HCT116 (cell line): ENCODE measurements at regions not wholly inside any gene's neighbourhood (a gene's known extent, or its start where the extent isn't known, plus 50 kb on each side); places are given as distances from the start of the nearest gene placed in this dataset.

Source experiments
- CTCF ChIP-seq, 3 experiments: fragments of 200-600 bp in 1 of 3; sonication (generic) in 1 of 3; IDR thresholded peaks in 2 of 3; conservative IDR thresholded peaks in 1 of 3; 2 replicates each; pipeline ENCODE4 v1.5.1; 2012 to 2017; ENCODE audit warnings: low read depth in 2 of 3, low read length in 2 of 3, antibody characterized with exemption in 1 of 3, borderline replicate concordance in 1 of 3, control low read depth in 1 of 3, mild to moderate bottlenecking in 1 of 3, mixed read lengths in 1 of 3, mixed run types in 1 of 3, moderate library complexity in 1 of 3; ENCODE audit not compliant: insufficient read depth in 1 of 3
- POLR2A ChIP-seq: IDR thresholded peaks from 2 replicates; pipeline ENCODE4 v1.7.0; 2011; ENCODE audit warnings: borderline replicate concordance; ENCODE audit not compliant: insufficient read depth, insufficient read length; ENCODE audit errors: extremely low read depth
- REST ChIP-seq: IDR thresholded peaks from 2 replicates; pipeline ENCODE4 v1.6.1; 2012; ENCODE audit warnings: low read depth
- ZFX ChIP-seq: fragments of 450-650 bp; IDR thresholded peaks from 2 replicates; pipeline ENCODE4 v1.6.1; 2017

GRCh38 chr1:245052258-245052657 lies 102.5 kb upstream of the KIF26B start:
- TF ChIP-seq POLR2A (no peak), REST (no peak), ZFX (no peak), CTCF (IDR thresholded peaks at IDR 0.05 in 2 of 3, conservative IDR thresholded peaks at IDR 0.05 in 1 of 3; ENCODE audit: borderline replicate concordance in 1 of 3, insufficient read depth in 1 of 3, low read depth in 2 of 3, low read length in 2 of 3) (no peak)
